ENCODE measurements at regions not wholly inside any gene's neighbourhood (a gene's known extent, or its start where the extent isn't known, plus 50 kb on each side); places are given as distances from the start of the nearest gene placed in this dataset.

GRCh38 chr22:47568700-47569099 lies 806.2 kb downstream of the TBC1D22A start:
- H3K4me3 ChIP-seq (replicated peaks; ENCODE audit: insufficient read depth, low read length), result no peak overlapping the region
- TF ChIP-seq CTCF (IDR thresholded peaks at IDR 0.05; ENCODE audit: insufficient read depth, low read length), result no peak
- no peak for TF ChIP-seq POLR2AphosphoS5 (IDR thresholded peaks at IDR 0.05; ENCODE audit: low read depth)
- TF ChIP-seq REST (IDR thresholded peaks at IDR 0.05; ENCODE audit: insufficient replicate concordance, low read depth), result no peak
- TF ChIP-seq GABPA (IDR thresholded peaks at IDR 0.05; ENCODE audit: low read depth), result no peak
- no peak for TF ChIP-seq SPI1 (IDR thresholded peaks at IDR 0.05; ENCODE audit: borderline replicate concordance, low read depth)
- H3K27ac ChIP-seq (replicated peaks), result no peak overlapping the region
- DNase-seq (ENCODE audit: low read depth in 1 of 2, low spot score in 1 of 2), result no peak
- no peaks in the 10 kb centered on the region for H3K27me3 ChIP-seq (ENCODE audit: insufficient read depth, poor library complexity, severe bottlenecking)

GRCh38 chr22:47567126-47568090 lies 805.0 kb downstream of the TBC1D22A start:
- no peak overlapping the region for H3K27ac ChIP-seq (replicated peaks)
- DNase-seq (ENCODE audit: low read depth in 1 of 2, low spot score in 1 of 2), result no peak
- TF ChIP-seq REST (IDR thresholded peaks at IDR 0.05; ENCODE audit: insufficient replicate concordance, low read depth), result no peak
- TF ChIP-seq CTCF (IDR thresholded peaks at IDR 0.05; ENCODE audit: insufficient read depth, low read length), result no peak
- TF ChIP-seq SPI1 (IDR thresholded peaks at IDR 0.05; ENCODE audit: borderline replicate concordance, low read depth), result no peak
- TF ChIP-seq GABPA (IDR thresholded peaks at IDR 0.05; ENCODE audit: low read depth), result no peak
- TF ChIP-seq POLR2AphosphoS5 (IDR thresholded peaks at IDR 0.05; ENCODE audit: low read depth), result no peak
- no peaks in the 10 kb centered on the region for H3K27me3 ChIP-seq (ENCODE audit: insufficient read depth, poor library complexity, severe bottlenecking)
- no peak overlapping the region for H3K4me3 ChIP-seq (replicated peaks; ENCODE audit: insufficient read depth, low read length)

- no peak for DNase-seq (ENCODE audit: low read depth in 1 of 2, low spot score in 1 of 2)
- Histone ChIP-seq H3K4me3 (replicated peaks; ENCODE audit: insufficient read depth, low read length) (no peak overlapping the region), H3K27ac (replicated peaks) (no peak overlapping the region), H3K27me3 (ENCODE audit: insufficient read depth, poor library complexity, severe bottlenecking) (no peaks in the 10 kb centered on the region)
- TF ChIP-seq SPI1 (IDR thresholded peaks at IDR 0.05; ENCODE audit: borderline replicate concordance, low read depth) (no peak), REST (IDR thresholded peaks at IDR 0.05; ENCODE audit: insufficient replicate concordance, low read depth) (no peak), POLR2AphosphoS5 (IDR thresholded peaks at IDR 0.05; ENCODE audit: low read depth) (no peak)
Measured at GRCh38 chr22:47566491-47566890, 804.0 kb downstream of the TBC1D22A start.

Data from HL-60 (cell line).